SK-N-SH (cell line): ENCODE measurements at regions not wholly inside any gene's neighbourhood (a gene's known extent, or its start where the extent isn't known, plus 50 kb on each side); places are given as distances from the start of the nearest gene placed in this dataset.

ENCODE experiments used
- CTCF ChIA-PET: fragments of 300-600, 350-600 bp; formaldehyde crosslinking; extraction: SDS; loops from one replicate; lab custom pipeline; 2021; lab: Yijun Ruan, JAX
- POLR2A ChIA-PET: fragments of 350-600 bp; sonication (Branson Sonifier 250); formaldehyde crosslinking; extraction: SDS; loops from one replicate; lab custom pipeline; 2020; ENCODE audit warnings: antibody characterized with exemption, inconsistent platforms; lab: Yijun Ruan, JAX
- DNase-seq: peaks from one replicate; pipeline ENCODE4 v3.0.0; 2012
- H2AFZ ChIP-seq: fragments of 200-600 bp; sonication (generic); 2 replicates; pipeline ENCODE4 v1.8.1; 2016; ENCODE audit warnings: antibody characterized with exemption, mild to moderate bottlenecking, low read depth
- H3F3A ChIP-seq: fragments of 200-600 bp; sonication (generic); replicated peaks from 2 replicates; pipeline ENCODE3; 2016; ENCODE audit warnings: antibody characterized with exemption, mild to moderate bottlenecking; ENCODE audit not compliant: insufficient read depth
- H3K27ac ChIP-seq, 2 experiments: fragments of 200-500 bp in 1 of 2; fragments of 200-600 bp in 1 of 2; sonication (Bioruptor generic) in 1 of 2; sonication (generic), shearing (Covaris generic) in 1 of 2; 2 replicates each; pipeline versions ENCODE4 v1.5.1 to v1.6.1; 2014 to 2016; ENCODE audit warnings: low read depth in 2 of 2, inconsistent platforms in 1 of 2, low read length in 1 of 2, mild to moderate bottlenecking in 1 of 2, mixed read lengths in 1 of 2
- H3K27me3 ChIP-seq: fragments of 200-600 bp; sonication (generic), shearing (Covaris generic); 2 replicates; pipeline ENCODE4 v1.6.1; 2016; ENCODE audit warnings: mixed run types; ENCODE audit not compliant: insufficient read depth
- H3K36me3 ChIP-seq, 2 experiments: fragments of 200-500 bp in 1 of 2; fragments of 200-600 bp in 1 of 2; sonication (Bioruptor generic) in 1 of 2; sonication (generic) in 1 of 2; replicated peaks in 1 of 2; 2 replicates each; pipeline versions ENCODE3 to v1.5.1; 2014 to 2016; ENCODE audit warnings: low read length in 1 of 2, mild to moderate bottlenecking in 1 of 2; ENCODE audit not compliant: insufficient read depth in 2 of 2, control insufficient read depth in 1 of 2
- H3K4me1 ChIP-seq, 2 experiments: fragments of 200-500 bp in 1 of 2; fragments of 200-600 bp in 1 of 2; sonication (Bioruptor generic) in 1 of 2; sonication (generic), shearing (Covaris generic) in 1 of 2; 2 replicates each; pipeline versions ENCODE4 v1.5.1 to v1.6.1; 2014 to 2016; ENCODE audit warnings: low read depth in 1 of 2, low read length in 1 of 2, mixed run types in 1 of 2; ENCODE audit not compliant: insufficient read depth in 2 of 2, control insufficient read depth in 1 of 2
- H3K4me2 ChIP-seq: fragments of 200-600 bp; sonication (generic), shearing (Covaris generic); 2 replicates; pipeline ENCODE4 v1.6.1; 2017; ENCODE audit warnings: mixed run types
- H3K4me3 ChIP-seq, 2 experiments: fragments of 200-500 bp in 1 of 2; fragments of 200-600 bp in 1 of 2; sonication (Bioruptor generic) in 1 of 2; sonication (generic), shearing (Covaris generic) in 1 of 2; 2 replicates each; pipeline versions ENCODE4 v1.5.1 to v1.8.1; 2014 to 2016; ENCODE audit warnings: low read depth in 2 of 2, inconsistent platforms in 1 of 2, low read length in 1 of 2, mild to moderate bottlenecking in 1 of 2, mixed read lengths in 1 of 2, moderate library complexity in 1 of 2
- H3K79me2 ChIP-seq: fragments of 200-600 bp; sonication (generic); 2 replicates; pipeline ENCODE4 v1.8.1; 2017; ENCODE audit warnings: mild to moderate bottlenecking; ENCODE audit not compliant: insufficient read depth
- H3K9ac ChIP-seq: fragments of 200-600 bp; sonication (generic); 2 replicates; pipeline ENCODE4 v1.6.1; 2017; ENCODE audit warnings: mixed run types
- H3K9me2 ChIP-seq: fragments of 200-600 bp; sonication (generic); 2 replicates; pipeline ENCODE4 v1.6.1; 2017; ENCODE audit warnings: mixed run types
- H3K9me3 ChIP-seq: fragments of 200-600 bp; sonication (generic); 2 replicates; pipeline ENCODE4 v1.6.1; 2017; ENCODE audit warnings: mixed run types, mild to moderate bottlenecking, moderate library complexity
- H4K20me1 ChIP-seq: fragments of 200-600 bp; sonication (generic); 2 replicates; pipeline ENCODE4 v1.6.1; 2017; ENCODE audit warnings: mild to moderate bottlenecking, mixed run types; ENCODE audit not compliant: insufficient read depth
- CHD2 ChIP-seq: fragments of 150-350 bp; IDR thresholded peaks from 2 replicates; pipeline ENCODE4 v1.6.1; 2018; ENCODE audit warnings: low read length; ENCODE audit not compliant: partially characterized antibody
- FOSL2 ChIP-seq: IDR thresholded peaks from 2 replicates; pipeline ENCODE4 v1.4.0; 2012; ENCODE audit warnings: low read depth, mild to moderate bottlenecking, moderate library complexity, borderline replicate concordance
- FOXM1 ChIP-seq: IDR thresholded peaks from 2 replicates; pipeline ENCODE4 v1.4.0; 2012; ENCODE audit warnings: low read depth, mild to moderate bottlenecking
- GABPA ChIP-seq: IDR thresholded peaks from 2 replicates; pipeline ENCODE4 v1.4.0; 2012; ENCODE audit warnings: low read depth, mild to moderate bottlenecking
- GATA2 ChIP-seq: sonication (generic); formaldehyde crosslinking; IDR thresholded peaks from 2 replicates; pipeline ENCODE4 v1.5.0; 2020; ENCODE audit warnings: mild to moderate bottlenecking, missing genetic modification reagents
- JUND ChIP-seq: IDR thresholded peaks from 2 replicates; pipeline ENCODE4 v1.4.0; 2012
- MEF2A ChIP-seq: IDR thresholded peaks from 2 replicates; pipeline ENCODE4 v1.4.0; 2012; ENCODE audit warnings: low read depth, borderline replicate concordance
- NRF1 ChIP-seq: IDR thresholded peaks from 2 replicates; pipeline ENCODE4 v1.6.1; 2012; ENCODE audit warnings: low read depth, mild to moderate bottlenecking, low read length
- RAD21 ChIP-seq: IDR thresholded peaks from 2 replicates; pipeline ENCODE4 v1.6.1; 2012; ENCODE audit warnings: mild to moderate bottlenecking, low read length
- RCOR1 ChIP-seq: fragments of 150-350 bp; IDR thresholded peaks from 2 replicates; pipeline ENCODE4 v1.6.1; 2017; ENCODE audit warnings: antibody characterized with exemption, low read length
- REST ChIP-seq: IDR thresholded peaks from 2 replicates; pipeline ENCODE4 v1.6.1; 2012; ENCODE audit warnings: mild to moderate bottlenecking, low read depth, low read length, moderate library complexity
- RFX5 ChIP-seq: IDR thresholded peaks from 2 replicates; pipeline ENCODE4 v1.6.1; 2012; ENCODE audit warnings: mild to moderate bottlenecking, improper control_type of control experiment, low read length
- RXRA ChIP-seq: IDR thresholded peaks from 2 replicates; pipeline ENCODE4 v1.4.0; 2012; ENCODE audit warnings: low read depth, mild to moderate bottlenecking, borderline replicate concordance
- SIN3A ChIP-seq: IDR thresholded peaks from 2 replicates; pipeline ENCODE4 v1.6.1; 2012; ENCODE audit warnings: low read depth, mild to moderate bottlenecking, low read length, moderate library complexity, borderline replicate concordance
- SMC3 ChIP-seq: IDR thresholded peaks from 2 replicates; pipeline ENCODE4 v1.6.1; 2012; ENCODE audit warnings: low read depth, low read length, improper control_type of control experiment
- YY1 ChIP-seq: IDR thresholded peaks from 2 replicates; pipeline ENCODE4 v1.4.0; 2012; ENCODE audit warnings: low read depth, mild to moderate bottlenecking
- WGBS: methylation state at CpG from one replicate; pipeline ENCODE4 v1.1.6; 2017; ENCODE audit warnings: low lambda C conversion rate; 5-methylcytosine and 5-hydroxymethylcytosine counted together
- TF ChIP-seq, protein P1 (sequence below): IDR thresholded peaks from 2 replicates; pipeline ENCODE4 v1.4.0; 2012; ENCODE audit warnings: low read depth, borderline replicate concordance
- TF ChIP-seq, protein P2 (sequence below): IDR thresholded peaks from 2 replicates; pipeline ENCODE4; 2012
- TF ChIP-seq, protein P3 (sequence below): fragments of 150-350 bp; IDR thresholded peaks from 2 replicates; pipeline ENCODE4 v1.6.1; 2016; ENCODE audit warnings: mild to moderate bottlenecking, low read depth, low read length
- TF ChIP-seq, protein P4 (sequence below): fragments of 200-600 bp; sonication (generic); IDR thresholded peaks from 2 replicates; pipeline ENCODE4 v1.6.1; 2017; ENCODE audit warnings: antibody characterized with exemption, mild to moderate bottlenecking, moderate library complexity

DNA sequence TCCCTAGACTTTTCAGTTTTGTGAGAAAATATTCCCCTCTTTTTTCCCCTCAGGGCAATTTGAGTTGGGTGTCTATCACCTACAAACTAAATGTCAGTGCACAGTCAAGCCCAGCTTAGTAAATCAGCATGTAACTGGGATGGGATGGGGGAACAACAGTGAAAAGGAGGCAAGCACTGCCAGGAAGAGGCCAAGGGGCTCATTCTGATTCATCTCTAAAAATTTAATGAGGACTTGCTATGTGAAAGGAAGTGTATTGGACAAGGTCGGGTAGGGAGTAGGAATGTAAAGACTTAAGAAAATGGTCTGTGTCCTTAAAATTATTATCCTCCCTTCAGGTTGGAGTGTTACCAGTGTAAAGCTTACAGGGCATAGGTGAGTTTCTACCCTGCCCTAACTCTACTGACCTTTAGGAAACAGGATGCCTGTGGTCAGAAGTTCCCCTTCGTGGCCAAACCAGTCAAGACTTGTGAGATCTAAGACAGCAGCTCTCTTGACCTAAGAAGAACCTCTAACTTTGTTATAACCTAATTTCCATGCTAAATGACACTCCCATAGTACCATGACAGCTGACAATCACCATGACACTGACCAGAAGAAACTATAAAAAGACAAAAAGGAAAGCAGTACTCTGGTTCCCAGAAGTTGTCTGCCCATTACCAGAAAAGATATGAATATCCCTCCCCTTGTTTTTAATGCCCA is 194.4 kb upstream of the LDB2 start:
- H3K27ac ChIP-seq = no peak overlapping the region
- H3K36me3 ChIP-seq = no peaks in the 10 kb centered on the region
- ChIA-PET CTCF (no interaction called here), POLR2A (no interaction called here)
- no peak overlapping the region for H2AFZ ChIP-seq
- no peak overlapping the region for H3K4me2 ChIP-seq
- H4K20me1 ChIP-seq = no peaks in the 10 kb centered on the region
- no peaks in the 10 kb centered on the region for H3K9me3 ChIP-seq
- H3K9me2 ChIP-seq = no peaks in the 10 kb centered on the region
- no peaks in the 10 kb centered on the region for H3K79me2 ChIP-seq
- no peaks in the 10 kb centered on the region for H3F3A ChIP-seq
- 63% methylated on average over 2 of the region's 2 CpGs for WGBS
- no peak for DNase-seq
- no peaks in the 10 kb centered on the region for H3K27me3 ChIP-seq
- H3K4me3 ChIP-seq = no peak overlapping the region
- H3K9ac ChIP-seq = no peak overlapping the region
- H3K4me1 ChIP-seq = peaks cover 0 to 20% of the 10 kb centered on the region in 2 experiments; a peak in 1 of 4 replicates
- TF ChIP-seq, protein P1, sequence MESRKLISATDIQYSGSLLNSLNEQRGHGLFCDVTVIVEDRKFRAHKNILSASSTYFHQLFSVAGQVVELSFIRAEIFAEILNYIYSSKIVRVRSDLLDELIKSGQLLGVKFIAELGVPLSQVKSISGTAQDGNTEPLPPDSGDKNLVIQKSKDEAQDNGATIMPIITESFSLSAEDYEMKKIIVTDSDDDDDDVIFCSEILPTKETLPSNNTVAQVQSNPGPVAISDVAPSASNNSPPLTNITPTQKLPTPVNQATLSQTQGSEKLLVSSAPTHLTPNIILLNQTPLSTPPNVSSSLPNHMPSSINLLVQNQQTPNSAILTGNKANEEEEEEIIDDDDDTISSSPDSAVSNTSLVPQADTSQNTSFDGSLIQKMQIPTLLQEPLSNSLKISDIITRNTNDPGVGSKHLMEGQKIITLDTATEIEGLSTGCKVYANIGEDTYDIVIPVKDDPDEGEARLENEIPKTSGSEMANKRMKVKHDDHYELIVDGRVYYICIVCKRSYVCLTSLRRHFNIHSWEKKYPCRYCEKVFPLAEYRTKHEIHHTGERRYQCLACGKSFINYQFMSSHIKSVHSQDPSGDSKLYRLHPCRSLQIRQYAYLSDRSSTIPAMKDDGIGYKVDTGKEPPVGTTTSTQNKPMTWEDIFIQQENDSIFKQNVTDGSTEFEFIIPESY = no peak
- TF ChIP-seq GABPA (no peak), RXRA (no peak), GATA2 (CRISPR knock-in tag) (no peak), RAD21 (no peak), RFX5 (no peak), MEF2A (no peak), NRF1 (no peak), RCOR1 (no peak), JUND (no peak), FOXM1 (no peak), REST (no peak), SMC3 (no peak), SIN3A (no peak), CHD2 (no peak), YY1 (no peak), FOSL2 (no peak)
- TF ChIP-seq, protein P2, sequence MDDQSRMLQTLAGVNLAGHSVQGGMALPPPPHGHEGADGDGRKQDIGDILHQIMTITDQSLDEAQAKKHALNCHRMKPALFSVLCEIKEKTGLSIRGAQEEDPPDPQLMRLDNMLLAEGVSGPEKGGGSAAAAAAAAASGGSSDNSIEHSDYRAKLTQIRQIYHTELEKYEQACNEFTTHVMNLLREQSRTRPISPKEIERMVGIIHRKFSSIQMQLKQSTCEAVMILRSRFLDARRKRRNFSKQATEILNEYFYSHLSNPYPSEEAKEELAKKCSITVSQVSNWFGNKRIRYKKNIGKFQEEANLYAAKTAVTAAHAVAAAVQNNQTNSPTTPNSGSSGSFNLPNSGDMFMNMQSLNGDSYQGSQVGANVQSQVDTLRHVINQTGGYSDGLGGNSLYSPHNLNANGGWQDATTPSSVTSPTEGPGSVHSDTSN = no peak
- TF ChIP-seq, protein P3, sequence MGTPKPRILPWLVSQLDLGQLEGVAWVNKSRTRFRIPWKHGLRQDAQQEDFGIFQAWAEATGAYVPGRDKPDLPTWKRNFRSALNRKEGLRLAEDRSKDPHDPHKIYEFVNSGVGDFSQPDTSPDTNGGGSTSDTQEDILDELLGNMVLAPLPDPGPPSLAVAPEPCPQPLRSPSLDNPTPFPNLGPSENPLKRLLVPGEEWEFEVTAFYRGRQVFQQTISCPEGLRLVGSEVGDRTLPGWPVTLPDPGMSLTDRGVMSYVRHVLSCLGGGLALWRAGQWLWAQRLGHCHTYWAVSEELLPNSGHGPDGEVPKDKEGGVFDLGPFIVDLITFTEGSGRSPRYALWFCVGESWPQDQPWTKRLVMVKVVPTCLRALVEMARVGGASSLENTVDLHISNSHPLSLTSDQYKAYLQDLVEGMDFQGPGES = no peak
- TF ChIP-seq, protein P4, sequence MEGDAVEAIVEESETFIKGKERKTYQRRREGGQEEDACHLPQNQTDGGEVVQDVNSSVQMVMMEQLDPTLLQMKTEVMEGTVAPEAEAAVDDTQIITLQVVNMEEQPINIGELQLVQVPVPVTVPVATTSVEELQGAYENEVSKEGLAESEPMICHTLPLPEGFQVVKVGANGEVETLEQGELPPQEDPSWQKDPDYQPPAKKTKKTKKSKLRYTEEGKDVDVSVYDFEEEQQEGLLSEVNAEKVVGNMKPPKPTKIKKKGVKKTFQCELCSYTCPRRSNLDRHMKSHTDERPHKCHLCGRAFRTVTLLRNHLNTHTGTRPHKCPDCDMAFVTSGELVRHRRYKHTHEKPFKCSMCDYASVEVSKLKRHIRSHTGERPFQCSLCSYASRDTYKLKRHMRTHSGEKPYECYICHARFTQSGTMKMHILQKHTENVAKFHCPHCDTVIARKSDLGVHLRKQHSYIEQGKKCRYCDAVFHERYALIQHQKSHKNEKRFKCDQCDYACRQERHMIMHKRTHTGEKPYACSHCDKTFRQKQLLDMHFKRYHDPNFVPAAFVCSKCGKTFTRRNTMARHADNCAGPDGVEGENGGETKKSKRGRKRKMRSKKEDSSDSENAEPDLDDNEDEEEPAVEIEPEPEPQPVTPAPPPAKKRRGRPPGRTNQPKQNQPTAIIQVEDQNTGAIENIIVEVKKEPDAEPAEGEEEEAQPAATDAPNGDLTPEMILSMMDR = no peak
